ENCODE measurements at regions not wholly inside any gene's neighbourhood (a gene's known extent, or its start where the extent isn't known, plus 50 kb on each side); places are given as distances from the start of the nearest gene placed in this dataset.
"Not testable (repeated sequence)": the region's sequence is repeated elsewhere in the genome, so short reads cannot be mapped to it uniquely, and the experiment has no call there.

DNA sequence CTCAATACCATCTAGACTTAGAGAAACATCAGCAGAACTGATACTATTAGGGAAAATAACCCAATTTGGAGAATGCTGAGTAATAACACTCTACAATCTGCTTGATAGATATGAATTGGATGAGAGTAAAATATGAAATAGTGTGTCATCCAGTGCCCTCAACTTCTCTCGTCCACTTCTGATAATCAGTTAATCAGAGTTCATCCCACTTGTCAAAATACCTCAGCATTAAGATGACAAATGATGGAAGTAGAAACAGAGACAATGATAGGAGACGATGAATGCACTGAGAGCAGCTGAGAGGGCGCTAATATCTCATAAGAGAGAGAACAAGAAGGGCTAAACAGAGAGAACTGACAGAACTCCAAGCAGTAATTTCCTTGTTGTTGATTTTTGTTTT is 699.6 kb downstream of the EPHA7 start:
- no peak for DNase-seq (ENCODE audit: low read depth in 2 of 2)

GRCh38 chr6:92716638-92717037 is 702.7 kb downstream of the EPHA7 start:
- no peak for DNase-seq (ENCODE audit: low read depth in 2 of 2)

- DNase-seq (ENCODE audit: low read depth in 2 of 2): peak in 1 of 2 experiments; percentile 1
Measured at GRCh38 chr6:92715991-92716390, 703.4 kb downstream of the EPHA7 start.

DNA sequence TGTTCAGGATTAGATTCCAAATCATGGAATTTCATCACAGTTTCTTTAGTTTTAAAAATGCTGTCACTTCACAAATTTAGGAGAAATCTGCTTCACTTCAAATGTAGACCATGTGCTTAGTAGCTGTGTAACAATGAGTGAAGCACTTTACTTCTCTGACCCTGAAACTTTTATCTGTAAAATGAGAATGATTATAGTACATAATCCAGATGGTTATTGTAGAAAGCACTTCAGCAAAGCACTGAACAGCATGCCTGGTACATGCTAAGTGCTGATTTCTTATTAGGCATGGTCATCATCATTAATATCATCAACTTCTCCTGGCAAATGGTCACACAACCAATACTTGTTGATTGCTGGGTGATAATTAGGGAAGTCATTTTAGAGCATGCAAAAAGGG is 705.0 kb downstream of the EPHA7 start:
- DNase-seq (ENCODE audit: low read depth in 2 of 2): no peak

GRCh38 chr6:92710048-92710447 is 709.3 kb downstream of the EPHA7 start:
- DNase-seq (ENCODE audit: low read depth in 2 of 2): no peak

- no peak for DNase-seq (ENCODE audit: low read depth in 2 of 2)
Measured at GRCh38 chr6:92708945-92709344, 710.4 kb downstream of the EPHA7 start.

DNA sequence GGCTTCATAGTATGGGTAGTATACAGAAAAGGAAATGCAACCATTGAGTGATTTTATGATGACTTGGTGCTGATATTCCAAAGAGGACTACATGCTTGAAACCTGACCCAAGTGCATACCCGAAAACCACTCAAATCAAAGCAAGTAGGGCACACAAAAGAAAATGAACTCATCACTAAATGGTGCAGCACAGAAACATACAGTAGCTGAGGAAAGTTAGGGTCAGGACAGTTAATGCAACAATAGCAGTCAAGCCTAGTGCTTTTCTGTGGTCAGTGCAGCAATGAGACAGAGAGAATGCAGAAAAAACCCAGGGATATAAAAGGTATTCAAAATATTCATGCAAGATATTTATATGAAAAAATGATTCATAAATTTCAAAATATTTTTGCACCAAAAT is 711.1 kb downstream of the EPHA7 start:
- no peak for DNase-seq (ENCODE audit: low read depth in 2 of 2)

GRCh38 chr6:92706976-92707375 is 712.4 kb downstream of the EPHA7 start:
- no peak for DNase-seq (ENCODE audit: low read depth in 2 of 2)

- no peak for DNase-seq (ENCODE audit: low read depth in 2 of 2)
Measured at GRCh38 chr6:92701425-92702096, 717.8 kb downstream of the EPHA7 start.

- no peak for DNase-seq (ENCODE audit: low read depth in 2 of 2)
Measured at GRCh38 chr6:92700411-92700810, 718.9 kb downstream of the EPHA7 start.

DNA sequence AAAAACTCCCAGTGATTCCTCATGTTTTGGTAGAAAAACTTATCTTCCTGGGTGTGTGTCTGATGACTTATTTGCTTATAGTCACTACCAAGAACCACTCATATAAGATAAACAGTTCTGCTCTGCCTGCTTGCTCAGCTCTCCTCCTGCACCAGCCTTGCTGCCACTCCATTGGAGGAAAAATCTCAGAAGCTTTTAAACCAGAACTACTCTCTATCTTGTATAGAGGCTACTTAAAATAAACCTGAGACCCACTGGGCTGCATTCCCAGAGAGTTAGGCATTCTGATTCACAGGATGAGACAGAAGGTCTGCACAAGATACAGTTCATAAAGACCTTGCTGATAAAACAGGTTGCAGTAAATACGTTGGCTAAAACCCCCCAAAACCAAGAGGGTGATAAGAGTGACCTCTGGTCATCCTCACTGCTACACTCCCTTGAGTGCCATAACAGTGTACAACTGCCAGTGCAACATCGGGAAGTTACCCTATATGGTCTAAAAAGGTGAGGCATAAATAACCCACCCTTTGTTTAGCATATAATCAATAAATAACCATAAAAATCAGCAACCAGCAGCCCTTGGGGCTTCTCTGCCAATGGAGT is 728.3 kb downstream of the EPHA7 start:
- DNase-seq (ENCODE audit: low read depth in 2 of 2): no peak

DNA sequence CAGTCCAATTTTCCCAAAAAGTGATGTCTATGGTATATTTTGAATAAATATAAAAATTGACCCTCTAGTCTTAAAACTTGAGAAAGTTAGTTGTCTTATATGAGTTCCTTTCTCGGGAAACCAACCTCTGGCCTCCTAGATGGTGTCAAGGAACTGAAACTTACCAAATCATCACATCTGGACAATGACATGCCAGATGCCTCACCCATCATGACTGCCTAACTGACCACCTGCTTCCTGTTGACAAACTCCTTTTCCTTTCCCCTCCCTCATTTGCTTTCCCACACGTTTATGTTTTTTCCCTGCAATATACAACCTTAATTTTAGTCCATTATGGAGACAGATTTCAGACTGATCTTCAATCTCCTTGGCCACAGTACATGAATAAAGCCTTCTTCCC is 731.0 kb downstream of the EPHA7 start:
- no peak for DNase-seq (ENCODE audit: low read depth in 2 of 2)

DNA sequence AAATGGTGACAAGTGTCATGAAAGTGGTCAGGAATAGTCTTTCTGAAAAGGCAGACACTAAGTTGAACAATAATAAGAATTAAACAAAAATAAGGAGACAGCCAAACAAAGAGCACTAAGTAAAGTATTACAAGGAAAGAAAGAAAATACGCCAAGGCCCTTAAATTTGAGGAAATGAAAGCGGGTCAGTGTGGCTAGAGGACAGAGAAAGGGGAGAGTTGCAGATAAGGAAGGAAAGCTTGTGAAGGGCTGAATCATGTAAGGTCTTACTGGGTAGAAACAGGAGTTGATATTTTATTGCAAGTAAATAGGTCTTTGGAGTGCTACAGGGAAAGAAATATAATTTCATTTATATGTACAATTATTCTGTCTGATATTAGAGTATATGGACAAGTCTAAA is 732.1 kb downstream of the EPHA7 start:
- no peak for DNase-seq (ENCODE audit: low read depth in 2 of 2)

GRCh38 chr6:92684386-92684785 is 735.0 kb downstream of the EPHA7 start:
- peak in 1 of 2 experiments; percentile 2 for DNase-seq (ENCODE audit: low read depth in 2 of 2)

GRCh38 chr6:92683748-92684147 is 735.6 kb downstream of the EPHA7 start:
- no peak for DNase-seq (ENCODE audit: low read depth in 2 of 2)

GRCh38 chr6:92682516-92683398 is 736.6 kb downstream of the EPHA7 start:
- no peak for DNase-seq (ENCODE audit: low read depth in 2 of 2)

DNA sequence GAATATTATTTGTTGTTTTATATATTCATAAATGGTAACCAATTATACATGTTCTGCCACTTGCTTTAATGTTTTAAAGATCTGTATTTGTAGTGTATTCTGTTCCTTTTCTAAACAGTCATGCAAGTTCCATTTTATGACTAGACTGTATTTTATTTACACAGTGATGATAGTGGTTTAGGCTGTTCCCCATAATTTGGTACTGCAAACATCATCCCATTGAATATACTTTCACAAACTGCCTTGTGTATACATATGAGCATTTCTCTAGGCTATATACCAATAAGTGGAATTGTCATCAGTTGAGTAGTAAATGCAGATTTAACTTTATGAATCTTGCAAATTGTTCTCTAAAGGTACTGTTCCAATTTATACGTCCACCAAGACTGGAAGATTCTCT is 738.0 kb downstream of the EPHA7 start:
- no peak for DNase-seq (ENCODE audit: low read depth in 2 of 2)

- not testable (repeated sequence) for DNase-seq (ENCODE audit: low read depth in 2 of 2)
Measured at GRCh38 chr6:92671462-92671861, 747.9 kb downstream of the EPHA7 start.

DNA sequence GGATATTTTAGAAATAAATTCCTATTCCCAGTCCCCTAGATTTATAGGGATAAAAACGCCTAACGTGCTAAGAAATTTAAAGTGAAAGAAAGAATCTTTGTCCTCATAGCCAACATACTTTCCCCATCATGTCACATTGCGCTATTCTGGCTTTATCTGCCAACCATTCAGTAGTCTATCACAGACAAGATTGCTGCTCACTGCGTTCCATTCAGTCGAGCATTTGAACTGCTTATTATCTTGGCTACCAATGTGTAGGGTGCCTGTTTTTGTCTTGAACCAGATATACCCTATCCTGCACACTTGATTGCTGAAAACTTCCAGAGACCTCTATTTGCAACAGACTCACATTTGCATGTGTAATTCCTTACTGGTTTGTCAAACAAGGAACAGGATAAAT is 751.5 kb downstream of the EPHA7 start:
- DNase-seq (ENCODE audit: low read depth in 2 of 2): no peak

DNA sequence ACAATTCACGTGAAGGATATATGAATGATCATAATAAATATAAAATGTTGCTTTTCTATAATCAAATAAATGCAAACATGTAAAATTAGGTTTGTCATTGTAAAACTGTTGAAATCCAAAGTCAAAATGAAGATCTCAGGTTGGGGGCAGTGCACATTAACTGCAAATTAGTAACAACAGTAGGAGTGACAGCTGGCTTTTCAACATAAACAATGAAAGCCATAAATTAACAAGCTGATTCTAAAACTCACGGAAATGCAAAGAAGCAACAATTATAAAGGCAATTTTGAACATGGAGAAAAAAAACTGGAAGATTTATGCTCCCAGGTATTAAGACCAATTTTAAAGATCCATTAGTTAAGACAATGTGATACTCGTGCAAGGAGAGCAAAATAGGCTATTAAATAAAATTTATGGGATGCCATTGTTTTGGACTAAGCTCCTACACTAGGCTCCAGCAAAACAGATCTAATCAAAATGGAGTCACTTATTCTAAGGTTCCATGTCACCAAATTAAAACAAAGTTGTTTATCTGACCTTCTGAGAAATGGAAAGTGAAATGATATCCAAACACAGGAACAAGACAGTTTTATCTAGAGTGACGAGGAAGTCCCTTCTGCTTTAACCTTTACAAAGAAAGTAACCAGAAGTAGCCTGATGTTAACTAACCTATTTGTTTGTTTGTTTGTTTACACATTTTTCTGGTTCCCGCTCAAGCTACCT is 770.8 kb downstream of the EPHA7 start:
- DNase-seq (ENCODE audit: low read depth in 2 of 2): no peak

GRCh38 chr6:92647630-92648029 is 771.7 kb downstream of the EPHA7 start:
- DNase-seq (ENCODE audit: low read depth in 2 of 2): no peak
